ENCODE measurements at regions not wholly inside any gene's neighbourhood (a gene's known extent, or its start where the extent isn't known, plus 50 kb on each side); places are given as distances from the start of the nearest gene placed in this dataset.

DNA sequence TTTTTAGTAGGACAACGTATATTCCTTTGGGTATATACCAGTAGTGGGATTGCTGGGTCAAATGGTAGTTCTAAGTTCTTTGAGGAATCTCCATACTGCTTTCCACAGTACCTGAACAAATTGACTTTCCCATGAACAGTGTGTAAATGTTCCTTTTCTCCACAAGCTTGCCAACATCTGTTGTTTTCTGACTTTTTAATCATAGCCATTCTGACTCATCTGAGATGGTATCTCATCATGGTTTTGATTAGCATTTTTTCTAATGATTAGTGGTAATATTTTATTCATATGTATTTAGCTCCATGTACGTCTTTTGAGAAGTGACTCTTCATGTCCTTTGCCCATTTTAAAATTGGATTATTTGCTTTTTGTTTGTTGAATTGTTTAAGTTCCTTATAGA lies 58.4 kb upstream of the CERS6 start:
- TF ChIP-seq POLR2A (IDR thresholded peaks at IDR 0.05; ENCODE audit: low read depth), result no peak
- TF ChIP-seq, protein P1, sequence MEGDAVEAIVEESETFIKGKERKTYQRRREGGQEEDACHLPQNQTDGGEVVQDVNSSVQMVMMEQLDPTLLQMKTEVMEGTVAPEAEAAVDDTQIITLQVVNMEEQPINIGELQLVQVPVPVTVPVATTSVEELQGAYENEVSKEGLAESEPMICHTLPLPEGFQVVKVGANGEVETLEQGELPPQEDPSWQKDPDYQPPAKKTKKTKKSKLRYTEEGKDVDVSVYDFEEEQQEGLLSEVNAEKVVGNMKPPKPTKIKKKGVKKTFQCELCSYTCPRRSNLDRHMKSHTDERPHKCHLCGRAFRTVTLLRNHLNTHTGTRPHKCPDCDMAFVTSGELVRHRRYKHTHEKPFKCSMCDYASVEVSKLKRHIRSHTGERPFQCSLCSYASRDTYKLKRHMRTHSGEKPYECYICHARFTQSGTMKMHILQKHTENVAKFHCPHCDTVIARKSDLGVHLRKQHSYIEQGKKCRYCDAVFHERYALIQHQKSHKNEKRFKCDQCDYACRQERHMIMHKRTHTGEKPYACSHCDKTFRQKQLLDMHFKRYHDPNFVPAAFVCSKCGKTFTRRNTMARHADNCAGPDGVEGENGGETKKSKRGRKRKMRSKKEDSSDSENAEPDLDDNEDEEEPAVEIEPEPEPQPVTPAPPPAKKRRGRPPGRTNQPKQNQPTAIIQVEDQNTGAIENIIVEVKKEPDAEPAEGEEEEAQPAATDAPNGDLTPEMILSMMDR (IDR thresholded peaks at IDR 0.05), result no peak
